Muscle of arm (tissue), 1 donor: ENCODE measurements at regions not wholly inside any gene's neighbourhood (a gene's known extent, or its start where the extent isn't known, plus 50 kb on each side); places are given as distances from the start of the nearest gene placed in this dataset.

ENCODE experiments used
- DNase-seq: peaks from one replicate; pipeline ENCODE4 v3.0.0-alpha.2; 2013

GRCh38 chr3:193987186-193987585, 148.8 kb upstream of the HES1 start:
- no peak for DNase-seq

GRCh38 chr3:193989186-193989585, 146.8 kb upstream of the HES1 start:
- DNase-seq, result no peak

GRCh38 chr3:193991666-193992424, 144.1 kb upstream of the HES1 start:
- DNase-seq, result no peak

- DNase-seq, result no peak
Measured at GRCh38 chr3:193992425-193993037, 143.4 kb upstream of the HES1 start.

- no peak for DNase-seq
Measured at GRCh38 chr3:193996221-193996620, 139.7 kb upstream of the HES1 start.

GRCh38 chr3:193996641-193997089, 139.3 kb upstream of the HES1 start:
- DNase-seq, result no peak

GRCh38 chr3:193997228-193998122, 138.5 kb upstream of the HES1 start:
- DNase-seq, result no peak

GRCh38 chr3:193998123-193998448, 137.9 kb upstream of the HES1 start:
- no peak for DNase-seq

GRCh38 chr3:193998628-193999195, 137.2 kb upstream of the HES1 start:
- no peak for DNase-seq

- no peak for DNase-seq
Measured at GRCh38 chr3:194000100-194000499, 135.8 kb upstream of the HES1 start.

- no peak for DNase-seq
Measured at GRCh38 chr3:194000712-194001111, 135.2 kb upstream of the HES1 start.

- DNase-seq, result no peak
Measured at GRCh38 chr3:194001728-194002459, 134.1 kb upstream of the HES1 start.

- DNase-seq, result peak; percentile 66
Measured at GRCh38 chr3:194003114-194004057, 132.6 kb upstream of the HES1 start.

- no peak for DNase-seq
Measured at GRCh38 chr3:194005930-194006501, 129.9 kb upstream of the HES1 start.

GRCh38 chr3:194007592-194008337, 128.2 kb upstream of the HES1 start:
- no peak for DNase-seq

- no peak for DNase-seq
Measured at GRCh38 chr3:194009019-194009418, 126.9 kb upstream of the HES1 start.

GRCh38 chr3:194009892-194010533, 125.9 kb upstream of the HES1 start:
- no peak for DNase-seq

GRCh38 chr3:194011807-194012206, 124.1 kb upstream of the HES1 start:
- no peak for DNase-seq

GRCh38 chr3:194013928-194014327, 122.0 kb upstream of the HES1 start:
- DNase-seq, result no peak
